ENCODE measurements at regions not wholly inside any gene's neighbourhood (a gene's known extent, or its start where the extent isn't known, plus 50 kb on each side); places are given as distances from the start of the nearest gene placed in this dataset.

DNA sequence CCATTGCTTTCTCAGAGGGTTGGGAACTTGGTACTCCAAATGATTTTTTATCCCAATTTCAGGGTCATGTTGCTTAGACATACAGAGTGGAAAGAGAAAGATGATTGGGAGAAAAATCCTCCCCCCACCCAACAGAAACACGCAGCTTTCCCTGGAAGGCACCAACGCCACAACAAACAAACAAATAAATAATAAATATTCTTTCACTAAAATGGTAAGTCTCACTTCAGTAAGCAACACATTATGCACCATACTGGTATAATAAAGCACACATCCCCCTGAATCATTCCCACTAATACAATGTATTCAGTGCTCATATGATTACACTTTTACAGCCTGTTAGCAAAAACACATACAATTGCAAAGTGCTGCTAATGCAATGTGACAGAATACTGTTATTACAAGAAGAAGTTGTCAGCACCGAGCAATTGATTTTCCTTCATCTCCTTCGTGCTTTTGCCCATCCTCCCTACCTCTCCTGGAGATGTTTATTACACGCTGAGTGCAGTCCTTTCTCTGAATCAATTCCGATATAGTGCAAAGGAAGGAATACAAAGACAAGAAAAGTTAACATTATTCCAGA lies 359.9 kb downstream of the TXNL1 start:
- no peak for DNase-seq (ENCODE audit: low read depth in 6 of 9, low spot score in 9 of 9)
- no peaks in the 10 kb centered on the region for H3K36me3 ChIP-seq (ENCODE audit: control insufficient read depth in 2 of 2, insufficient read depth in 2 of 2, low read length in 1 of 2)
- no peak overlapping the region for H3K4me3 ChIP-seq (ENCODE audit: low read length in 2 of 2)
- no peaks in the 10 kb centered on the region for H3K4me1 ChIP-seq (ENCODE audit: control insufficient read depth in 2 of 2, insufficient read depth in 2 of 2, low read length in 2 of 2)
- no peaks in the 10 kb centered on the region for H3K27me3 ChIP-seq (ENCODE audit: control insufficient read depth in 2 of 2, insufficient read depth in 1 of 2, low read length in 1 of 2)
- H3K27ac ChIP-seq (ENCODE audit: low read depth in 1 of 2, low read length in 1 of 2) = no peak overlapping the region
- WGBS = 97% methylated on average over 6 of the region's 6 CpGs
- no peaks in the 10 kb centered on the region for H3K9me3 ChIP-seq (ENCODE audit: control insufficient read depth in 2 of 2, insufficient read depth in 1 of 2, low read length in 1 of 2)

DNA sequence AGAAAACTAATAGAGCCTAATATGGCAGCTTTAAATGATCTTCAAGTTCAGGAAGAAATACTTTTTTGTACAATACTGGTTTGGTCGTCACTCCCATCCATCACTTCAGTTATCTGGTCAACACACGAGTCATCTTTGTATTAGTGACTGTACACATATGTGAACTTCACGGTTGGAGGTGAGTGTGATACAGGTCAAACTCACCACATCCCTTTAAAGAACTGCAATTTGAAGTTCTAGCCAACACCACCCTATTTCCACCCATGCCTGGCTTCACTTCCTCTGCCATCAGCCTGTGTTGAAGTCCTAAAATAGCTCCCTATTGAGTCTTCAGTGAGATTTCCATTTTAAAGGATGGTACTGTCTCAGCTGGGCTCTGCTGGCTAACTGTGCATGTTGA lies 361.9 kb downstream of the TXNL1 start:
- WGBS = 89% methylated on average over 3 of the region's 3 CpGs
- no peaks in the 10 kb centered on the region for H3K36me3 ChIP-seq (ENCODE audit: control insufficient read depth in 2 of 2, insufficient read depth in 2 of 2, low read length in 1 of 2)
- H3K27me3 ChIP-seq (ENCODE audit: control insufficient read depth in 2 of 2, insufficient read depth in 1 of 2, low read length in 1 of 2) = no peaks in the 10 kb centered on the region
- no peak for DNase-seq (ENCODE audit: low read depth in 6 of 9, low spot score in 9 of 9)
- H3K4me3 ChIP-seq (ENCODE audit: low read length in 2 of 2) = no peak overlapping the region
- H3K9me3 ChIP-seq (ENCODE audit: control insufficient read depth in 2 of 2, insufficient read depth in 1 of 2, low read length in 1 of 2) = no peaks in the 10 kb centered on the region
- no peaks in the 10 kb centered on the region for H3K4me1 ChIP-seq (ENCODE audit: control insufficient read depth in 2 of 2, insufficient read depth in 2 of 2, low read length in 2 of 2)
- no peak overlapping the region for H3K27ac ChIP-seq (ENCODE audit: low read depth in 1 of 2, low read length in 1 of 2)

DNA sequence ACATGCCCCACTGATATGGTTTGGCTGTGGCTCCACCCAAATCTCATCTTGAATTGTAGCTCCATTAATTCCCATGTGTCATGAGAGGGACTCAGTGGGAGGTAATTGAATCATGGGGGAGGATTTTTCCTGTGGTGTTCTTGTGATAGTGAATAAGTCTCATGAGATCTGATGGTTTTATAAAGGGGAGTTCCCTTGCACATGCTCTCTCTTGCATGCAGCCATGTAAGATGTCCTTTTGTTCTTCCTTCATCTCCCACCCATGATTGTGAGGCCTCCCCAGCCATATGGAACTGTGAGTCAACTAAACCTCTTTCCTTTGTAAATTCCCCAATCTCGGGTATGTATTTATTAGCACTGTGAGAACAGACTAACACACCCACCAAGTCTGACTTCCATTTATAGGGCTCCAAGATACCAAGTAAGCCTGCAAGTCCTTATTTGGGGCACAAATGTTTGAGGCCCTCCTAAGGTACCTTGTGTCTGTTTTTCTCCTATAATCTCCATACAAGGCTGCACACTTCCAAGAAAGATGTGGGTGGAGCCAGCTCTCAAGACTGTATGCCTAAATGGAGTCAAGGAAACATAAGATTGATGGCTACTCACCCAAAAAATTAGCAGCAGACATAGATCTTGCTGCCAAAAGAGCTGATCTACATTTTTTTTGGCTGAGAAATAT lies 364.7 kb downstream of the TXNL1 start:
- WGBS = 98% methylated on average over 1 of the region's 1 CpG
- no peaks in the 10 kb centered on the region for H3K27me3 ChIP-seq (ENCODE audit: control insufficient read depth in 2 of 2, insufficient read depth in 1 of 2, low read length in 1 of 2)
- H3K4me3 ChIP-seq (ENCODE audit: low read length in 2 of 2) = no peak overlapping the region
- H3K4me1 ChIP-seq (ENCODE audit: control insufficient read depth in 2 of 2, insufficient read depth in 2 of 2, low read length in 2 of 2) = no peaks in the 10 kb centered on the region
- no peak overlapping the region for H3K27ac ChIP-seq (ENCODE audit: low read depth in 1 of 2, low read length in 1 of 2)
- no peaks in the 10 kb centered on the region for H3K36me3 ChIP-seq (ENCODE audit: control insufficient read depth in 2 of 2, insufficient read depth in 2 of 2, low read length in 1 of 2)
- H3K9me3 ChIP-seq (ENCODE audit: control insufficient read depth in 2 of 2, insufficient read depth in 1 of 2, low read length in 1 of 2) = no peaks in the 10 kb centered on the region
- no peak for DNase-seq (ENCODE audit: low read depth in 6 of 9, low spot score in 9 of 9)

DNA sequence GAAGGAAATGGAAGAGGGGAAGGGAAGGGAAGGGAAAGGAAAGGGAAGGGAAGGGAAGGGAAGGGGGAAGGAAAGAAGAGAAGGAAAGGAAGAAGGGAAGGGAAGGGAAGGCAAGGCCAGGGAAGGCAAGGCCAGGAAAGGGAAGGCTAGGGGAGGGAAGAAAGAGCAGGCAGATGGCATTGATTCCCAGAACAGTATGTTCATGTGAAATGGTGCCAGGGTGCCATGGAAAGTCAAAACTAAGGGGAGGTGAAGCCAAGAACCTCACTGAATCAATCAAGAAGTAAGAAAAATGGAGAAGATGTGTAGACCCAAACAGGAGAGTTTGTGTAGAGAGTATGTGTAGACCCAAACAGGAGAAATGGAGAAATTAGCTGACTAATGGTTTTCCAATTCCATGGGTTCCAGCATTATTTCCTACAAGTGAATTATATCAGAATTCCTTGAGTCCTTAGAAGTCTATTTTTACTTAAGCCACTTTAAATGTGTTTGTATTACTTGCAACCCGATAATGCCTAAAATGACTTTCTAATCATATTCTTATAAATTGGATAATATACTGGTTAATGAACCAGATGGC lies 367.6 kb downstream of the TXNL1 start:
- Histone ChIP-seq H3K9me3 (ENCODE audit: control insufficient read depth in 2 of 2, insufficient read depth in 1 of 2, low read length in 1 of 2) (no peaks in the 10 kb centered on the region), H3K4me3 (ENCODE audit: low read length in 2 of 2) (no peak overlapping the region), H3K36me3 (ENCODE audit: control insufficient read depth in 2 of 2, insufficient read depth in 2 of 2, low read length in 1 of 2) (no peaks in the 10 kb centered on the region), H3K27me3 (ENCODE audit: control insufficient read depth in 2 of 2, insufficient read depth in 1 of 2, low read length in 1 of 2) (no peaks in the 10 kb centered on the region), H3K4me1 (ENCODE audit: control insufficient read depth in 2 of 2, insufficient read depth in 2 of 2, low read length in 2 of 2) (no peaks in the 10 kb centered on the region), H3K27ac (ENCODE audit: low read depth in 1 of 2, low read length in 1 of 2) (no peak overlapping the region)
- 97% methylated on average over 1 of the region's 1 CpG for WGBS
- DNase-seq (ENCODE audit: low read depth in 6 of 9, low spot score in 9 of 9) = no peak

DNA sequence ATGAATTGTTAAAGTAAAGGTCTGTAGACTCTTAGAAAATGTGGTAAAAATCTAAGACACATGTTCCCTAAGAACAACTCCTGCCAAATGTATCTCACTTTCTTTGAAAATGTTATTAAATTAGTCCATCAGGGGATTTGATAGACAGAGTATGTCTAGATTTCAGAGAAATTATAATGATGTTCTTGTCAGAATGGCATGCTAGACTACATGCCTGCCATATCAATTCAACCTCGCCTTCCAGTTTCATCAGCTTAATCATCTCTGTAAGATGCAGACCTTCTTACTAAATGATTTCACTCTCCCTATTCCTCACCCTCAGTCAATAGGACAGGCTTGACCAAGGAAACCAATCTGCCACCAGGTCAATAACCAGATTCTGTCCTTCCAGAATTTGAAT lies 368.4 kb downstream of the TXNL1 start:
- no peak overlapping the region for H3K27ac ChIP-seq (ENCODE audit: low read depth in 1 of 2, low read length in 1 of 2)
- H3K27me3 ChIP-seq (ENCODE audit: control insufficient read depth in 2 of 2, insufficient read depth in 1 of 2, low read length in 1 of 2) = no peaks in the 10 kb centered on the region
- H3K4me3 ChIP-seq (ENCODE audit: low read length in 2 of 2) = no peak overlapping the region
- no peak for DNase-seq (ENCODE audit: low read depth in 6 of 9, low spot score in 9 of 9)
- 97% methylated on average over 1 of the region's 1 CpG for WGBS
- H3K4me1 ChIP-seq (ENCODE audit: control insufficient read depth in 2 of 2, insufficient read depth in 2 of 2, low read length in 2 of 2) = no peaks in the 10 kb centered on the region
- H3K36me3 ChIP-seq (ENCODE audit: control insufficient read depth in 2 of 2, insufficient read depth in 2 of 2, low read length in 1 of 2) = no peaks in the 10 kb centered on the region
- no peaks in the 10 kb centered on the region for H3K9me3 ChIP-seq (ENCODE audit: control insufficient read depth in 2 of 2, insufficient read depth in 1 of 2, low read length in 1 of 2)

DNA sequence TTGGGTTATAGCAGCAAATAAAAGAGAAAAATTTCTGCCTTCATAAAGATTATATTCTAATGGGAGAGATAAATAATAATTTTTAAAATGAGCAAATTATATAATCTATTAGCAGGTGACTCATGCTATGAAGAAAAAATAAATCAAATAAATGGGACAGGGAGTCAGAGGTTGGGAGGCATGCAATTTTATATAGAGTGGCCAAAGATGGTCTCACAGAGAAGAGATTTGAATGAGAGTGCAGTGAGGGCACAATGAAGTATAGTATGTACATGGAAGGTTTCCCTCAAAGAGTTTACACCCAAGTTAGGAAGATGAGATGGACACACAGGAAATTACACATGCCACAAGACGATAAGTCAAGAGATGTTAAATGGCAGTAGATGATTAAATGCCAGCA lies 369.4 kb downstream of the TXNL1 start:
- no peaks in the 10 kb centered on the region for H3K4me1 ChIP-seq (ENCODE audit: control insufficient read depth in 2 of 2, insufficient read depth in 2 of 2, low read length in 2 of 2)
- no peaks in the 10 kb centered on the region for H3K36me3 ChIP-seq (ENCODE audit: control insufficient read depth in 2 of 2, insufficient read depth in 2 of 2, low read length in 1 of 2)
- H3K9me3 ChIP-seq (ENCODE audit: control insufficient read depth in 2 of 2, insufficient read depth in 1 of 2, low read length in 1 of 2) = no peaks in the 10 kb centered on the region
- DNase-seq (ENCODE audit: low read depth in 6 of 9, low spot score in 9 of 9) = no peak
- H3K27ac ChIP-seq (ENCODE audit: low read depth in 1 of 2, low read length in 1 of 2) = no peak overlapping the region
- WGBS = 96% methylated on average over 1 of the region's 1 CpG
- no peak overlapping the region for H3K4me3 ChIP-seq (ENCODE audit: low read length in 2 of 2)
- no peaks in the 10 kb centered on the region for H3K27me3 ChIP-seq (ENCODE audit: control insufficient read depth in 2 of 2, insufficient read depth in 1 of 2, low read length in 1 of 2)

DNA sequence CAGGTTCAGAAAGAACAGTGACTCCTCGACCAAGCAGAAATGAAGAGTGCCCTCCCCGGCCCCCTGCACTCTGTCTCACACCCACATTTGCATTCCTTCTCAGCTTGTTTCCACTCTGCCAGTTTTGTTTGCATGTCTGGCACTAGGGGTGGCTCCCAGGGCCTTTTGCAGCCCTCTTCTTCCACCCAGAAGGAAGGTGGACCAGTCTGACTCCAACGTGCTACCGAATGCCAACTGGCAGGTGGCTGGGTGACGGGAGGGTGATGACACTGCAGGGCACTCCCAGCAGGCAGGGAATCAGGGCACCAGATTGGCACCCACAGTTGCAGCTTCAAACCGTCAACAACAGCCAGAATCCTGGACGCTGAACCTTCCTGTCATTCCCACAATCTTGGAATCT lies 371.1 kb downstream of the TXNL1 start:
- Histone ChIP-seq H3K27ac (ENCODE audit: low read depth in 1 of 2, low read length in 1 of 2) (no peak overlapping the region), H3K4me1 (ENCODE audit: control insufficient read depth in 2 of 2, insufficient read depth in 2 of 2, low read length in 2 of 2) (no peaks in the 10 kb centered on the region), H3K9me3 (ENCODE audit: control insufficient read depth in 2 of 2, insufficient read depth in 1 of 2, low read length in 1 of 2) (no peaks in the 10 kb centered on the region), H3K4me3 (ENCODE audit: low read length in 2 of 2) (no peak overlapping the region), H3K27me3 (ENCODE audit: control insufficient read depth in 2 of 2, insufficient read depth in 1 of 2, low read length in 1 of 2) (no peaks in the 10 kb centered on the region), H3K36me3 (ENCODE audit: control insufficient read depth in 2 of 2, insufficient read depth in 2 of 2, low read length in 1 of 2) (no peaks in the 10 kb centered on the region)
- no peak for DNase-seq (ENCODE audit: low read depth in 6 of 9, low spot score in 9 of 9)
- WGBS = 94% methylated on average over 7 of the region's 7 CpGs

DNA sequence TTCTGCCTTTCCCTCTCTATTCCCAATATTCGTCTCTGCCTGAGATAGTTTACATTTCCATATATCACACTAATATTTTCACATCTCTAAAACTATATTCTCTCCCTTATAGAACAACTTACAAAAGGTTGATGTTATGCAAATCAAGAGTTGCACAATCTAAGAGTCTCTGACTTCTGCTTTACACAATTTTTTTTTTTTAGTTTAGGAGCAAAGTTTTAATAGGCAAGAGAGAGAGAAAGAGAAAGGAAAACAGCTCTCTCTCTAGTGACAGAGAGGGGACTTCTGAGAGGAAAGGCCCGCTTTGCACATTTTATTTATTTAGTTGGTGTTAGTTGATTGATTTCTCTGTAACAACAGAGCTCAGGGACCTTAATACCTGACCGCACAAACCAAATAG lies 380.2 kb downstream of the TXNL1 start:
- 94% methylated on average over 3 of the region's 3 CpGs for WGBS
- Histone ChIP-seq H3K27me3 (ENCODE audit: control insufficient read depth in 2 of 2, insufficient read depth in 1 of 2, low read length in 1 of 2) (no peaks in the 10 kb centered on the region), H3K36me3 (ENCODE audit: control insufficient read depth in 2 of 2, insufficient read depth in 2 of 2, low read length in 1 of 2) (no peaks in the 10 kb centered on the region), H3K27ac (ENCODE audit: low read depth in 1 of 2, low read length in 1 of 2) (no peak overlapping the region), H3K9me3 (ENCODE audit: control insufficient read depth in 2 of 2, insufficient read depth in 1 of 2, low read length in 1 of 2) (no peaks in the 10 kb centered on the region), H3K4me1 (ENCODE audit: control insufficient read depth in 2 of 2, insufficient read depth in 2 of 2, low read length in 2 of 2) (no peaks in the 10 kb centered on the region), H3K4me3 (ENCODE audit: low read length in 2 of 2) (no peak overlapping the region)
- no peak for DNase-seq (ENCODE audit: low read depth in 6 of 9, low spot score in 9 of 9)

DNA sequence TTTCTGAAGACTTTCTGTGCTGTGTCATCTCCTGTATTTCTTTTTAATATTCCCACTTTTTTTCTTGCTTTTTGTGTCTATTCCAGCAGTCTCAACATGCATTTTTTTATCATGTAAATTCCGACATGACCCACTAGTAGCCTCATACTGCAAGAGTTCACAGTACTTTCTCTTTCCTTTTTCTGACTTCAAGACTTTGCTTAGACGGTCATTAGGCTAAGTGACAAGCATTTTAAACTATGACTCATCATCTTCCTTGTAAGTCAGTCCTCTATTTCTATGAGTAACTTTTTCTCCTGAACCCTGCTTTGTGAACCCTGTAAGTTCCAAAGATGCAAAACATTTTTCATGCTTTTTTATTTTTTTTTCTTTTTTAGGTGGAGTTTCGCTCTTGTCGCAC lies 381.2 kb downstream of the TXNL1 start:
- WGBS = 69% methylated on average over 4 of the region's 4 CpGs
- no peaks in the 10 kb centered on the region for H3K4me1 ChIP-seq (ENCODE audit: control insufficient read depth in 2 of 2, insufficient read depth in 2 of 2, low read length in 2 of 2)
- no peak overlapping the region for H3K4me3 ChIP-seq (ENCODE audit: low read length in 2 of 2)
- no peak for DNase-seq (ENCODE audit: low read depth in 6 of 9, low spot score in 9 of 9)
- H3K27ac ChIP-seq (ENCODE audit: low read depth in 1 of 2, low read length in 1 of 2) = no peak overlapping the region
- H3K36me3 ChIP-seq (ENCODE audit: control insufficient read depth in 2 of 2, insufficient read depth in 2 of 2, low read length in 1 of 2) = no peaks in the 10 kb centered on the region
- no peaks in the 10 kb centered on the region for H3K27me3 ChIP-seq (ENCODE audit: control insufficient read depth in 2 of 2, insufficient read depth in 1 of 2, low read length in 1 of 2)
- no peaks in the 10 kb centered on the region for H3K9me3 ChIP-seq (ENCODE audit: control insufficient read depth in 2 of 2, insufficient read depth in 1 of 2, low read length in 1 of 2)
